ENCODE measurements at regions not wholly inside any gene's neighbourhood (a gene's known extent, or its start where the extent isn't known, plus 50 kb on each side); places are given as distances from the start of the nearest gene placed in this dataset.
"Not testable (repeated sequence)": the region's sequence is repeated elsewhere in the genome, so short reads cannot be mapped to it uniquely, and the experiment has no call there.

DNA sequence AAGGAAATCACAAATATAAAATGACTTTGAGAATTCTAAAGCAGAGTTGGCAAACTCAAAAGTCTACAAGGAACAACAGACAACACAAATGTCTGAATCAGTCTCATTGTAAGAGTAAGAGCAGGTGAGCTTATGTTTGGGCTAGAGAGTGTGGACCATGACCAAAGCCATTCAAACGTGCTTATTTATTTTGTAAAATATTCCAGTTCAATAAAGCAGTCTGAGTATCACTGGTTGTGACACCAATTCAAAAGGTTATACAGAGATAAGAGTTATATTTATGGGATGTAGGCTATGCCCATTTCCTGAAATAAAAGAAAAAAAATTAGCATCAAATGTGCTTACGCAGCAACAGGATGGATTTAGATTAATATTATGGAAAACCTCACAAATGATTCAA is 251.6 kb downstream of the KLF5 start:
- DNase-seq, result no peak

DNA sequence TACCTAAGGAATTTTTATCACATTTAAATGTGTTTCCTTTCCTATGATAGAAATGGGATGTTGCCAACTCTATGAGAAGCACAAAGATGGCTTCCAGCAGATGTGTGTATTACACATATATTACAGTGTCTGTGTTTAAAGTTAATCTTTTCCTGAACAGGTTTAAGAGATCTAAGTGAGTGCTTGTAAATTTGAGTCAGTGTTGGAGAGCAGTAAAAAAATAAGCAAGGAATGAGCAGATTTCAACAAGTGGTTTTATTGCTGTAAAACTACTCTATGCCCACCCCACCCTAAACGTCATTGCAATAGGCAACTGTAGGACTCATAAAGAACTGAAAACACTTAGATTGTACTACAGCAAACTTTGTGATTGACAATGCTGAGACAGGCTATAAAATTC is 248.7 kb downstream of the KLF5 start:
- DNase-seq, result no peak

DNA sequence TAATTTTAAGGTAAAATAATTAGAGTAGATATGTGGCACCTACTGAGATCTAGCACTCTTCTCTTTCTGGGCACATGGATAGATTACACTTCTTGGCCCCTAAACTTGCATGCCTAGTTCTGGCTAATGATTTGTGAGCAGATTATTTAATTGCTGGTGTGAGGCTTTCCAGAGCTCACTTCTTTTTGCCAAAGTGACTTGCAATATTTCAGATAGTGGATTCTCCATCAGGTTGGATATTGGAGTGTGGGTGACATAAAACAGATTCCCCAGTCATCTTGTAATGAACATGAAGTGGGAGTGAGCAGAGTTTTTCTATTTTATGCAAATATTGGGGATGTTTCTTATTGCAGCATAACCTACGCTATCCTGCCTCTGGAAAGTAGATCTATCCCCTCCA is 247.9 kb downstream of the KLF5 start:
- no peak for DNase-seq

DNA sequence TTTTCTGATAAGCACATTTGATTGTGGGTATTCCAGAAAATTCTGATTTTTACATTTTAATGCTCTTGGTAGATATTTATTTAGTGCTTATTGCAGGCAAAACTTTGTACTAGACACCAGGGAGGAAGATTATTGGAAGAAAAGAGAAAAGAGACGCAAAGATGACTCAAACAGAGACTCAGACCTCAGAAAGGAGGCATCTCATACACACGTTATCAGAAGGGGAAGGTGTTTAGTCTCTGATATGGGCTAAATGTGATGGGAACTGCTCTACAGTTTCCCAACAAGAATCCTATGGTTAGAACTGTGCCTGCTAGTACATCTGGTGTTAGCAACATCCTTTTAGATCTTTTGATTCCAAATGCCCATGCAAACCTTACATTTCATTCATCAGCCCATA is 245.6 kb downstream of the KLF5 start:
- DNase-seq, result no peak

DNA sequence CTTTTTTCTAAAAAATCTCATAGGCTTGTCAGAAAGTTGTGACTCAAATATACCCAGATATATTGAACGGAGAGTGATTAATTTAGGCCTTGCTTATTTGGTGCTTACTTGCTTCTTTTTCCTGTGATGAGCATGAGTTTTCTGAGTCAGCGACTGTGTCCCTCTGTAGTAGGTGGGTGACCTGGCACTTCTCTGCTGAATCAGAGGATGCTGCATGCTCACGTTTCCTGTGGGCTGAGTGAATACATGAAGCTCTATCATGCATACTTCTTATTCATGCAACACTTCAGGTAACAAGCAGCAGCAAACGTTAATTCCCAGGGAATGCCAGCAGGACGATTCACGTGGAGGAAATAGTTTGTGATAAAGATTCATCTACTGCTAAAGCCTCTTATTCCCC is 245.0 kb downstream of the KLF5 start:
- no peak for DNase-seq

DNA sequence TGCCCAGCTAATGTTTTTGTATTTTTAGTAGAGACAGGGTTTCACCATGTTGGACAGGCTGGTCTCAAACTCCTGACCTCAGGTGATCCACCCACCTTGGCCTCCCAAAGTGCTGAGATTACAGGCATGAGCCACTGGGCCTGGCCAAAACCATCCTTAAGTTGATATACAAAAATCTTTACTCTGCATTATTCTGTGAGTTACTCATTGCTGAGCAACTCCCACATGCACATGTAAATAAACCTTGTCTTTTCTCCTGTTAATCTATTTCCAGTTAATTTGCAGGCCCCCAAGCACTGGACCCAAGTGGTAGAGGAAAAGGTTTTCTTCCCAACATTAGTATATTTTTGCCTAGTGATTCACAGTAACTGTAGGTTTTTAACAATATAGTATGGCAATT is 242.8 kb downstream of the KLF5 start:
- DNase-seq, result not testable (repeated sequence)

DNA sequence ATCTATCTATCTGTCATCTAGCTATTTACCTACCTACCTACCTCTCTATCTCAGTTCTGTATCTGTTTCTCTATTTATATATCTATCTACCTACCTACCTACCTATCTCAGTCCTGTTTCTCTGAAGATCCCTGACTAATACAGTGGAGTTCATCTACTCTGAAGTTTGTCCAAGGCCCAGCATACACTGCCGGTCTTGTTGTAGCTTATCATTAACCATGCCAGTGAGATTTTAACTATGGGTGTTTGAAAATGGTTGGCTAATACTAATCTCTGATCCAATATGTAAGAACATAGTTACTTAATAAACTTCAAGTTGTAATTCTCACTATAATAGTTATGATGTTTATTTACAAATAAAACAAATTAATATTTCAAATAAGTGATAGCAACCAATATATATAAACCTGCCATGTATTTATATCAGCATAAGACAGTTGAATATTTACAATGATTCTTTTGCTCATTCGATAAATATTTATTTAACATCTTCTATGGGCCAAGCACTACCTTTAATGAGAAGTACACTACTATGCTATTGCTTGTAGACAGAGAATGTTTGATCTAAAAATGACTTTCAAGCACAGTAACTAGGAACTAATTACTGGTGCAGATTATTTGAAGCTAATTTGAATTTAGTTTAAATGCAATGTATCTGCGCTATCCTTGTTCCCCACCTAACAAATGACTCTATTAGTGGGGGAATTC is 242.1 kb downstream of the KLF5 start:
- DNase-seq, result no peak

DNA sequence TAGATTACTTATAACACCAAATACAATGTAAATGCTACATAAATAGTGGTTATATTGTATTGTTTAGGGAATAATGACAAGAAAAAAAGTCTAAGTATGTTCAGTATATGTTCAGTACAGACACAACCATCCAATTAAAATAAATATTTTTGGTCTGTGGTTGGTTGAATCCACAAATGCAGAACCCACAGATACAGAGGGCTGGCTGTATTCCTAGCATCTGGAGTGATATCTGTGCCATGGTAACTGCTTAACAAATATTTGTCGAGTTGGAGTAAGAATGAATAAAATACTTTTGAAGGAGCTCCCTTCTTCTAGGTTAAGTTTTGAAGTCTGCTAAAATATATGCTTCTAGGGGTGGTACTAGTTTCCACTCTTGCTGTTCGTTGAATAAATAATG is 241.0 kb downstream of the KLF5 start:
- no peak for DNase-seq

DNA sequence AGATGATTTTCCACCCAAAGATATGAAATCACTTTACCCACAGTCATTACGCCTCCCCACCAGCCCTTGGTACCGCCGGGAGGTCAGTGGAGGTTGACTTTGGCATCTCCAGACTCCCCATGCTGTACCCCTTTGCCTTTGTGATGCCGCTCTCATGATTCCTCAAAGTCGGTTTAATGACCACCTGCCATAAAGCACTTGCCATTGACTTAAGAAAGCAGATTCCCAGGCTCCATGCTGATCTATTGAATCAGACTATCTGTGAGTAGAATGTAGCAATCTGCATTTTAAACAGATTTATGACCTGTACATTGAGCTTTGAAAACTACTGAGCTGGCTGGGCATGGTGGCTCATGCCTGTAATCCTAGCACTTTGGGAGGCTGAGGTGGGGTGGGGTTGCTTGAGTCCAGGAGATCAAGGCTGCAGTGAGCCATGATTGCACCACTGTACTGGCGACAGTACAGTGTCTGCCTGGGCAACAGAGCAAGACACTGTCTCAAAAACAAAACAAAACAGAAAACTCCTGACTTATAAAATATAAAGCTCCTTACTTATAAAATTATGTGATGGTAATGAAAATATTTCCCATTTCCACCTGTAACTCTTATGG is 235.2 kb downstream of the KLF5 start:
- DNase-seq, result no peak

DNA sequence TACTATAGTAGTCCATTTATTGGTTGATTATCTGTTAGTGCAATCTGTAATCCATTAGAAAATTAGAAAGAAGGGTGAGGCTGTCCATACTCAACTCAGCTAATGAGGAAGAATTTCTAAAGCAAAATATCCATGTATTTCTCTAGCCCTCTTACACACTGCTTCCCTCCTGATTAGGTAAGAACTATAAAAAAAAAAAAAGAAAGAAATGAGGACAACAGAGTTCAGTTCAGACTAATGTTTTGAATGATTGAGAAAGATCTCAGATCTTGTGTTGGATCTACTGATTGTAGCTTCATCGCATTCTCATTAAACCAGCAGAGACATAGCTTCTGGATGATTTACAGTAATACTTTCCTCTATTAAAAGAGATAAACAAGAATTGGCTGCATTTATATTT is 233.3 kb downstream of the KLF5 start:
- no peak for DNase-seq

DNA sequence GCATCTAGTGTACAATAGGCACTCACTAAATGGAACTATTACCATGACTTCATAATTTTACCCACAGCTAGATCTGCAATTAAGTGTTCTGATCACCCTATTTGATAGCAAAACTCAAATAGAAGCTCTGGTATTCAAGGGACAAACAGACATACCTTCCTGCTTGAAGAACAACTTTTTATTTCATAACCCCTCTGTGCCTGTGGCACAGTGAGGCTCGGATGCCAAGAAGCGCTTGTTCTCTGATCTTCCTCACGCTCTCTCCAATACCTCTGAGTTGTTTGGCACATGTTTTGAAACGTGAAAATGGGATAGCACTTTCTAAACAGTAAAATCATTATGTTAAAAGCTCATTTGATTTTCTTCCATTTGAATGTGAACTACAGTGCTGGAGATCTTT is 232.0 kb downstream of the KLF5 start:
- no peak for DNase-seq

DNA sequence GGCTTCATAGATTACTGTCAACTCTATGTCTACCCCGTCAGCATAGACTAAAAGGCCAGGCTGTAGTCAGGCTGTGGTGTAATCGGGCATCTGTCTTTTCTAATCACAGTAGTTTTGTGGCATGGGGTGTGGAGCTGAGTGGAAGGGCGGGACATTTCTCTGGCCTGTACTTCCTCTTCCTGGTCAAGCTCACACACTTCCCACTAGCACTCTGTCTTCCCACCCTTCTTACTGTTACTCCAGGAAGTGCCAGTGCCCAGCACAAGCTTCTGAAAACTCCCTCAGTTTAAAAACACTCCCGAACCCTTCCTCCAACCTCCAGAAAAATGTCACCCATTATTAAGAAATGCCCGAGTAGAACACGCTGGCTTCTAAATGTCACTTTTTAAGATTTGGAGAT is 229.8 kb downstream of the KLF5 start:
- DNase-seq, result no peak

DNA sequence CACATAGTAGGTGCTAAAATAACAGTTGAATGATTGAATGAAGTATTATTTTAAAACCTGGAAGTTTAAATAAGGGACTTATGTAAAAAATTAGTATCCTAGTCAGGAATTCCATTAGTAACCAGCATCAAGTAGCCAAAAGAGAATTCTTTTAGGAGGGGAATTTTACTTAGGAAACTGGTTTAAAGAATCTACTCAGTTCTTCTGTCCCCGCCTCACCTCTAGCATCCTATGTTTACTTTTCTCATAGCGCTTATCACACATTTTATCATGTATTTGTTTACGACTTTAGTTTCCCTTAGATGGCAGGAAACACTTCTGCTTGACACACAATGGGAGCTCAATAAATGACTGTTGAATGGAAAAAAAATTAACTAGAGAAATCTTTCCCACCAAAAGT is 229.0 kb downstream of the KLF5 start:
- no peak for DNase-seq

DNA sequence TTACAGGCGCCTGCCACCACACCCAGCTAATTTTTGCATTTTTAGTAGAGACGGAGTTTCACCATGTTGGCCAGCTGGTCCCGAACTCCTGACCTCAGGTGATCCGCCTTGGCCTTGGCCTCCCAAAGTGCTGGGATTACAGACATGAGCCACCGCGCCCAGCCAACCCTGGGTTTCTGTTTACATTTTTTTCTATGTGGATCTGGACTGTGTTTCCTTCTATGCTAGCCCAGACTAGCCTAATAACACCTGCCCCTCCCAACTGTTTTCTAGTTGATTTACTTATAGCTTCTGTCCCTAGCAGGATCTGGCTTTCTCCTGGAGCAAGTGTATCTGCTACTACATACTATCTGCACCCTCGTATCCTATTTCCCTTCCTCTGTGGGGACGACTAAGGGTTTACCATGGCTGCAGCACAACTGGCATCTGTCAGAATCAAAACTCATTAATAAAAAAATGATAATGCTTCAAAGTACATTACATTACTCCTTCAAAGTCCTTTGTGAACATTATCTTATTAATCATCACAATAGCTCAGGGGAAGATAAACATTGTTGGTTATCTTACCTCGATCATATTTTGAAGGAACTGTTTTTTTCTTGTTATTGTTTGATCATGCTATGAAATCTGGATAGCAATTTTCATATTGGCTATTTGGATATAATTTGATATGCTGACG is 228.3 kb downstream of the KLF5 start:
- DNase-seq, result no peak

DNA sequence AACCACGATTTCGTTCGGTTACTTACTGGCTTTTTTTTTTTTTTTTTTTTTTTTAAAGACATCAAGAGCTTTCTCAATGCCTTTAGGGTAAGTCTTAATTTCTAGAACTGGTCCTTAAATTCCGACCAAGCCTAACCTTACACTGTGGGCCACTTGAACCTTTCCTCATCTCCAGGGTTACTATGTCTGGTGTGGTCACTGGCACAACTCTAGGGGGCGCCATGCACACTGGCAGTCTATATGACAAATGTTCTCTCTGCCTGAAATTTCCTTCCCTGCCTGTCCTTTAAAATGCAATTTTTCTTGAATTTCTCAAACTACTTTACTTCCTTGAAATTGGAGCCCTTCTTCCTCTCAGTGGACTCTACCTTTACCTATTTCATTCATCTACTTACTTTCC is 227.4 kb downstream of the KLF5 start:
- DNase-seq, result no peak

DNA sequence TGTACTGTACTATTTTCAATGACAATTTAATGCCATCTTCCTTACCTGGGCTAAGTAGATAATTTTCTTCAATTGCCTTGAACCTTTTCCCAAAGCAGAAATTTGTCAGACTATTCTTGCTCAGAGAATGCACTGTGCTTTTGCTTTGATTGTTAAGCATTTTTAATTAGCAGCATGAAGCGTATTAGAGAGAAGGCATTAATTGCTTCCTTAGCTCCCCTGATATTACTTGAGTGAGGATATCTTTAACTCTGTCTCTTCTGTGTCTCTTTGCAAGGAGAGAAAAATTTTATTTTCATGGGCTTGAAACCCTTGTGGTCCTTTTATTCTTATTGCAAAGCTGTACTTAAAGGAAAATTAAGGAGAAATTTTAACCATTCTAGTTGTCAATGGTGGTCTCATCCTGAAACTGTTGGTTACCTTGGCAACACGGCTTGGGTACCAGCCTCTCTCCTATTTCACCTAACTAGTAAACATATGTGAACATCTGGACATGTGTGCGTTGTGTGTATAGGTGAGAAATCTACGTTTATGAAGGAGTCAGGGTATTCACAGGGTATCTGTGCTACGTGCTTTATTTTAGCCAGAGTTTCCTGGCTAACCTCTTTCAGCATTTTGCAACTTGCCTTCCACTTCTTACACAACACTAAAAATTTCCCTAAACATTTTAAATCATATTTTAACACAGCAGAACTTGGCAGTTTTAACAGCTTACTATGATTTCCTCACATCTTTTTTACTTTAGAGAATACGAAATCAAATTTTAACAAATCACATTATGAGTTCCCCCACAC is 225.5 kb downstream of the KLF5 start:
- DNase-seq, result no peak

DNA sequence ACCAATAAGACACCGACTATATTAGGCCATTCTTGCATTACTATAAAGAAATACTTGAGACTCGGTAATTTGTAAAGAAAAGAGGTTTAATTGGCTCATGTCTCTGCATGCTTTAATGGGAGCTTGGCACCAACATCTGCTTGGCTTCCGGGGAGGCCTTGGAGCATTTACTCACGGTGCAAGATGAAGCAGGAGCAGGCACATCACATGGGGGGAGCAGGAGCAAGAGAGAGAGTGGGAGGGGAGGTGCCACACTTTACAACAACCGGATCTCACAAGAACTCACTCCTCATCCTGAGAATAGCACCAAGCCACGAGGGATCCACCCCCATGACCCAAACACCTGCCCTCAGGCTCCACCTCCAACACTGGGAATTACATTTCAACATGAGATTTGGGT is 224.8 kb downstream of the KLF5 start:
- no peak for DNase-seq

DNA sequence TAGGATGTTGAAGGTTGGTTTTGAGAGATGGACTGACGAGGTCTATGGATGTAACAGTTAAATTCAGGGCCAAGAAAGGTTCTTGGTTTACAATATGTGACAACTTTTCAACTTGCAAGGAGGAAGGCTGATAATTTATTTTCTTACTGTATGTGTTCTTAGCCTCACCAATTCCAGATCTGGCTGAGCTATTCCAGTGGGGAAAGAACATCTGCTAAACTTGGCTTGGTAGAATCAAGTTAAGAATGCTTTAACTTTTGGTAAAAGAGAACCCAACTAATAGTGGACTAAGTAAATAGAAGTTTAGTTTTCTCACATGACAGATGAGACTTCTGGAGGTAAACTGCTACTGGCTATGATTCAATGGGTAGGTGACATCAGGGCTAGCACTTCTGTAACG is 222.9 kb downstream of the KLF5 start:
- DNase-seq, result no peak

DNA sequence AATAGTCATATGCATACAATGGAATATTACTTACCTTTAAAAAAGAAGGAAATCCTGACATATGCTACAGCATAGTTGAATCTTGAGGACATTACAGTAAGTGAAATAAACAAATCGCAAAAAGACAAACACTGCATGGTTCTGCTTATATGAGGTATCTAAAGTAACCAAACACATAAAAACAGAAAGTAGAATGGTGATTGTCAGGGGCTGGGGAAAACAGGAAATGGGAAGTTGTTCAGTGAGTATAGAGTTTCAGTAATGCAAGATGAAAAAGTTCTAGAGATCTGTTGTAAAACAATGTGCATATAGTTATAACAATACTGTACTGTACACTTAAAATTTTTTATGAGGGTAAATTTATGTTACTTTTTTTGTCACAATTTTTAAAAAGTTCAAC is 219.4 kb downstream of the KLF5 start:
- DNase-seq, result no peak

DNA sequence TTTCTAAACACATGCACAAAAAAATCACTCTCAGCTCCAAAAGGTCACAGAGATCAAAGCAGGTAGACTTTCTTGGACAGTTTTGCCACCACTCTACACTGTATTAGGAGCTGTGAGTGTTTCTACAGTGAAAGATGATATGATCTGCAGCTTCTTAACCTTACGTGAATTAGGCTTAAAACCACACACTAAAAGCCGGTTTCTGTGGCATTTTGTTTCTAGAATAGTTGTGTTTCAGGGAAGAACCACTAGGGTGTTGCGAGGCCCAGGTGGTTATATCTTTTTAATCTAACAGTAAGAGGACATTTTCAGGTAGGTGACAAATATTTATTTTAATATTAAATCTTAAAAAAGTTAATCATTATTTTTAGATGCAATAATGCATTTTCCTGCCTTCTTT is 216.4 kb downstream of the KLF5 start:
- no peak for DNase-seq

DNA sequence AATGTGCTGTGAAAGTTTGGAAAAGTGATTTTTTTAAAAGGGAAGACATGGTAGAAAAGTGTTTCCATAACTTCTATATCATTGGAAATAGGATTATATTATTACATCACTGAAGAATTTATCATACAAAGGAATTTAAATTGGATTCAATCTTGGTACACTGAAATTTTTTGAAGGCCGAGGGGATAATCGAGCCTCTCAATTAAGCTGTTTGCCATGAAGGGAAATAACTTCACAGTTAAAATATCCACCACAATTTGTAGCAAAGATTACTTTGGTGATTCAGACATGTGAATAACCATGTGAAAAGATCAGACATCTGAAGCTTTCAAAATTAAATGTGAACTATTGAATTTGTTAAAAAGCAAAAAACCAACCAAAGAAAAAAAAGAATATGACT is 215.3 kb downstream of the KLF5 start:
- no peak for DNase-seq

DNA sequence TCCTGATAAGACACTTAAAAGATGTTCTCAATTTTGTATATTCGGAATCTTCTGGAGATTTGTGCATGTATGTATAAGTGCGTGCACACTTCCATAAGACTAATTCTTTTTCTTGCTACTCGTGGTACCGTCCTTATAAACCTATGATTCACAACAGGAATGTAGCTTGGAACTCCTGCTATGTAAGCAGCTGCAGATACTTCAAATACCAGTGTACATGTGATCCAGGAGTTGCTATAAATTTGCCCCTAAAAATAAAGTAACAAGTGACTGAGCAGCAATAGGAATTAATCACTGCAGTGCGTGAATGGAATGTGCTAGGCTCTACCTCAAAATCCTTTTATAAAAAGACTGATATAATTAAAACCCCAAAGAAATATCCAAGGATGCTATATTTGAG is 214.9 kb downstream of the KLF5 start:
- DNase-seq, result no peak

DNA sequence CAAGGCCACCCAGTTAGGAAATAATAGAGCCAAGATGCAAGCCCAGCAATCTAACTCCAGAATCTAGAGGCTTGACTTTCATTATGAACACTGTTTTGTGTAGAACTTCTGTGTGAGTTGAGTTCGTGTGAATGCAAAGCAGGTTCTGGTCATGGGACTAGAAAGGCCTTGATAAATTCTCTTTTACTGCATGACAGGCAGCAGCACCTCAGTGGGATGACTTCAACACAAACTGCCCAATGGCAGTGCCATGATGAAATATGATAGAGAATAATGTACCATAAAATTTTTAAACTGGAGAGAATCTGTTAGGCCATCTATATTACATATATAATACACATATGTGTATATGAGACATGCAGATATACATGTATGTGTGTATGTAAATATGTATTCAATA is 214.5 kb downstream of the KLF5 start:
- DNase-seq, result no peak

DNA sequence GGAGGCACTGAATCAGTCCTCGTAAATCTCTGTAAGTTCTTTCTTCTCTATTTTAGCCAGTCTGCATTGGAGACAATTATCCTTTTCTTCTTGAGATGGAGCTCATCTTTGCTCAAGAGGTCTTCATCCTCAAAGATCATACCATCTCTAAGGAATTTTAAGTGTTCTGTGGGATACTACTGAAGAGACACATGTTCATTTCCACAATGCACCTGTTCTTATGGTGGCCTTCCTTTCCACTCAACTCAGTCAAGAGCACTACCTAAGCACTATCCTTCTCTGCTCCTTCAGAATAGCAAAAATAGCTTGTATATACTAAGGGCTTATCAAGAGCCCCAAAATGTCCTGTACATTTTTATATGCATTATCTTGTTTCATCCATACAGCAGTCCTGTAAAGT is 214.0 kb downstream of the KLF5 start:
- DNase-seq, result no peak

All from NCI-H1694 (cell line).